ENCODE measurements at regions not wholly inside any gene's neighbourhood (a gene's known extent, or its start where the extent isn't known, plus 50 kb on each side); places are given as distances from the start of the nearest gene placed in this dataset.

GRCh38 chr6:120058410-120058809 is 708.8 kb upstream of the MAN1A1 start:
- Histone ChIP-seq H3K4me3 (no peak overlapping the region), H3K4me1 (no peaks in the 10 kb centered on the region), H3K36me3 (no peaks in the 10 kb centered on the region), H3K27ac (no peak overlapping the region), H3K9me3 (no peaks in the 10 kb centered on the region), H3K27me3 (no peaks in the 10 kb centered on the region)
- TF ChIP-seq, protein P1, sequence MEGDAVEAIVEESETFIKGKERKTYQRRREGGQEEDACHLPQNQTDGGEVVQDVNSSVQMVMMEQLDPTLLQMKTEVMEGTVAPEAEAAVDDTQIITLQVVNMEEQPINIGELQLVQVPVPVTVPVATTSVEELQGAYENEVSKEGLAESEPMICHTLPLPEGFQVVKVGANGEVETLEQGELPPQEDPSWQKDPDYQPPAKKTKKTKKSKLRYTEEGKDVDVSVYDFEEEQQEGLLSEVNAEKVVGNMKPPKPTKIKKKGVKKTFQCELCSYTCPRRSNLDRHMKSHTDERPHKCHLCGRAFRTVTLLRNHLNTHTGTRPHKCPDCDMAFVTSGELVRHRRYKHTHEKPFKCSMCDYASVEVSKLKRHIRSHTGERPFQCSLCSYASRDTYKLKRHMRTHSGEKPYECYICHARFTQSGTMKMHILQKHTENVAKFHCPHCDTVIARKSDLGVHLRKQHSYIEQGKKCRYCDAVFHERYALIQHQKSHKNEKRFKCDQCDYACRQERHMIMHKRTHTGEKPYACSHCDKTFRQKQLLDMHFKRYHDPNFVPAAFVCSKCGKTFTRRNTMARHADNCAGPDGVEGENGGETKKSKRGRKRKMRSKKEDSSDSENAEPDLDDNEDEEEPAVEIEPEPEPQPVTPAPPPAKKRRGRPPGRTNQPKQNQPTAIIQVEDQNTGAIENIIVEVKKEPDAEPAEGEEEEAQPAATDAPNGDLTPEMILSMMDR (IDR thresholded peaks at IDR 0.05), result no peak
- no peak for FAIRE-seq
- DNase-seq, result no peak
- intact Hi-C loops (cut with DNase I), result no loop called here
- WGBS, 2 donors, result 19 to 40% methylated on average over 1 of the region's 1 CpG
- no peak for ATAC-seq

DNA sequence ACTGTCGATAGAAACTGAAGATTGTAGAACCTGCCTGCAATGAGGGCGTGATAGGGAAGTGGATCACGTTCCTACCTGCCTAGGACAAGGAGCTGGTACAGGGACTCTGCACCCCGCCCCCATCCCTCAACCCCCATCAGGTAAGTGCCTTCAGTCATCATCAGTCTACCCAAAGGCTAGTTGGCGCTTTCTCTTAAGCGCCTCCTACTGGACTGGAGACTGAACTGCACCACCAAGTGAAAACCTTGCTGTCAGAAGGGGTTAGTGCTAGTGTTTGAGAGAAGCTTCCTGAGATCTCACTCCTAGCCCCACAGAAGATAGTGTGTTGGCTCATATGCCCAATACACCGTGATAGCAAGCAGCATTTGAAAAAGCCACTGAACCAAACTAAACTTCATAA is 706.5 kb upstream of the MAN1A1 start:
- H3K27ac ChIP-seq, result no peak overlapping the region
- WGBS, 2 donors, result 53 to 54% methylated on average over 7 of the region's 7 CpGs
- no peaks in the 10 kb centered on the region for H3K4me1 ChIP-seq
- ATAC-seq (no peak), DNase-seq (no peak), FAIRE-seq (no peak)
- H3K4me3 ChIP-seq, result no peak overlapping the region
- H3K36me3 ChIP-seq, result no peaks in the 10 kb centered on the region
- H3K27me3 ChIP-seq, result no peaks in the 10 kb centered on the region
- TF ChIP-seq, protein P1 (IDR thresholded peaks at IDR 0.05), result no peak
- H3K9me3 ChIP-seq, result no peaks in the 10 kb centered on the region
- intact Hi-C loops (cut with DNase I), result no loop called here

DNA sequence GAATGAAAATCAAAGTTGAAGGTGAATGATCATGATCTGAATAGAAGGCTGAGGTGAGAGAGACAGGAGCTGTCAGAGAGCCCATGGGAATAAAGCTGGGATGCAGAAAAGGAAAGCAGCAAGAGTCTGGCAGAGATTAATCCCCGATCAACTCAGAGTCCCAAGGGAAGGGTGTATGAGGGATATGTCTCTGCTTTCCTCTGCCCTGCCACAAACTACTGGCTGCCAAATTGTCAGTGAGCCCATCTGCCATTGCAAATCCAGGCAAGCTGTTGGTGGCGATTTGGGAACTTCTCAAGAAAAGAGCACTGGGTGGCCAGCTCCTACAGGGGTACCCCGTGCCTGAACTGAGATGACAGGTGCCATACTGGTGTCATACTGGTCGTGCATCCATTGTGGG is 705.5 kb upstream of the MAN1A1 start:
- no peaks in the 10 kb centered on the region for H3K4me1 ChIP-seq
- 71 to 82% methylated on average over 4 of the region's 4 CpGs for WGBS, 2 donors
- TF ChIP-seq, protein P1 (IDR thresholded peaks at IDR 0.05), result no peak
- H3K27me3 ChIP-seq, result no peaks in the 10 kb centered on the region
- no peak overlapping the region for H3K4me3 ChIP-seq
- intact Hi-C loops (cut with DNase I), result no loop called here
- H3K9me3 ChIP-seq, result no peaks in the 10 kb centered on the region
- no peak for FAIRE-seq
- DNase-seq, result no peak
- H3K36me3 ChIP-seq, result no peaks in the 10 kb centered on the region
- no peak overlapping the region for H3K27ac ChIP-seq
- no peak for ATAC-seq

DNA sequence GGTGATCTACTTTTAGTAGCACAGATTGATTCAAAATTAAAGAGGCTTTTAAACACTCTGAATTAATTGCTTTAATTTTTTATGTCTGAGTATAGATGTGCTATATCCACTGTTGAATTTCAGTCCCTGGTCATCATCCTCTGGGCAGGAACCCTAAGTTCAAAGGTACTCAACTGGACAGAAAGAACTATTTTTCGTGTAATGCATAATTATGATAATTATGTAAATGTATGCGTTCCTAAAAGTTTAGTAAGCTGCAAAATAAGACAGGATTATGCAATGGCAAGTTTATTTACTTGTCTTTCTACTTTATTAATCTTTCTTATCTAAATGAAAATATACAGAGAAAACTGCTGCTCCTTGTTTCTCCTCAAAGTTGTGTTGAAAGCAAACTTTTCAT is 690.1 kb upstream of the MAN1A1 start:
- intact Hi-C loops (cut with DNase I), result no loop called here
- Histone ChIP-seq H3K27ac (no peak overlapping the region), H3K4me3 (no peak overlapping the region), H3K27me3 (no peaks in the 10 kb centered on the region), H3K36me3 (no peaks in the 10 kb centered on the region), H3K9me3 (no peaks in the 10 kb centered on the region), H3K4me1 (no peaks in the 10 kb centered on the region)
- FAIRE-seq (no peak), ATAC-seq (no peak), DNase-seq (no peak)
- TF ChIP-seq, protein P1 (IDR thresholded peaks at IDR 0.05), result no peak
- WGBS, 2 donors, result 62 to 64% methylated on average over 2 of the region's 2 CpGs

GRCh38 chr6:120031837-120032236 is 682.3 kb upstream of the MAN1A1 start:
- Histone ChIP-seq H3K4me1 (no peaks in the 10 kb centered on the region), H3K9me3 (no peaks in the 10 kb centered on the region), H3K27me3 (no peaks in the 10 kb centered on the region), H3K4me3 (no peak overlapping the region), H3K36me3 (no peaks in the 10 kb centered on the region), H3K27ac (no peak overlapping the region)
- FAIRE-seq (no peak), ATAC-seq (no peak), DNase-seq (no peak)
- TF ChIP-seq, protein P1 (IDR thresholded peaks at IDR 0.05), result no peak
- WGBS, 2 donors, result 87 to 91% methylated on average over 2 of the region's 2 CpGs
- intact Hi-C loops (cut with DNase I), result no loop called here
